NCI-H2196 treated with DMSO at 0.1 percent for 48 hours (cell line): ENCODE measurements at regions not wholly inside any gene's neighbourhood (a gene's known extent, or its start where the extent isn't known, plus 50 kb on each side); places are given as distances from the start of the nearest gene placed in this dataset.
"Not testable (repeated sequence)": the region's sequence is repeated elsewhere in the genome, so short reads cannot be mapped to it uniquely, and the experiment has no call there.

Source experiments
- DNase-seq: peaks from one replicate; lab custom pipeline; 2025; ENCODE audit not compliant: unreplicated experiment; lab: John Stamatoyannopoulos, UW

DNA sequence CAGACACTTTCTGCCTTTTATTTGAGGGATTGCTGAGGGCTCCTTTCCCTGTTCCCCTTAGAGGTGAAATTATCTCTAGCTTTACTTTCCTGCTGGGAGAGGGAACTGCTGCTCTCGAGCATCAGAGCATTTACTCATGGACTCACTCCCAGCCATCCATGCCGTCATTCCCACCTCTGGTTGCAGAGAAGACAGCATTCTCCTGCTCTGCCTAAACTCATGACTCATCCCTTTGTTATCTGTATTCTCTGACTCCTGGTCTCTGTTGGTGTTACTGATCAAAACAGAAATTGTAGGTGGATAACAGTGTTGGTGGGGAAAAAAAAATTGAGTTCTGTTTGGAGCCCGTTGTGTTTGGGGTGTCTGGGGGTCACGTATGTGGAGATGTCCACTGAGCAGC, 159.3 kb downstream of the TTC8 start:
- DNase-seq: no peak

DNA sequence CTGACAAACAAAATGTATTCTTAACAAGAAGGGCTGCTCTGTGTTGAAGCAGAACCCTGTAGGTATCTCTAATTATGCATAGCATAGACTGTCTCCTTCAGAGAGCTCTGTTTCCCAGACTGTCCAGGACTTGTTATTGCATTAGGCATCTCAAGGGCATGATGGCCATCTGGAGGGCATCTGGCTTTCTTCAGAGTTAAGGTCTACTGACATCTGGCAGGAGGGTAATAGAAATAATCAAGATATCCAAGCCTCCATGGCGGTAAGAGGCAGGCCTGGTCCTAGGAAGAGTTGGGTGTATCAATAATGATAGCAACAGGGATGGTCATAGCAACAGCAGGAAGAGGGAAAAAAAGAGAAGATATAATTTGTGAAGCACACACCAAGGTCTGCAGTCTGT, 161.2 kb downstream of the TTC8 start:
- no peak for DNase-seq

DNA sequence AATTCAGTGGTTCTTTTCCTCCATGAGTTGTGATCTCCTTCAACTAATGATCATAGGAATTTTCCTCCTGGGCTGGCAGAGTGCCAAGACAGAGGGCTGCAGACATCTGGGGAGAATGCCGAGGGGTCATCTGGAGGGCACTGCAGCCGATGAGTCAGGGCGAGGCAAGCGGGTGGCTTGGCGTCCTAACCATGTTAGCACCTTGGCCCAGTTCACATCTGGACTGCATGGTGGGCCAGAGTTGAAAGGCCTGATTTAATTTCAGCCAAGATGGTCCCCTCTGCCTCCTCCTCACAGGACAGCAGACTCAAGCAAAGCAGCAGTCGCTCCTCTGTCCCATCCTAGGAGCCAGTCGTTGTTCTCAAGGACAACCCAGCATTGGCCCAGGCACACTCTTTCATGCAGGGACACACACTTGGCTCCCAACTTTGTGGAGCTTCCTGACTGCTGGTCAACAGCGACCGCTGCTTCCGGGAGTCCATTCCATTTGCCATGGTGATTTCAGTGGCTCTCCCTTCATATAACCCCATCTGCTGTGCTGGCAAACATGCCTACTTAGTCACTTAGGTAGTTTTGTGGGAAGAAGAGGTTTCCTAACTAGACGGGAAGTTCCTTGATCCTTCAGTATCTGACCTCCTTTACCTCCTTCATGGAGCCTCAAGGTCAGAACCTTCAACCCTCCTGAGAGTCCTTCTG, 161.8 kb downstream of the TTC8 start:
- no peak for DNase-seq

DNA sequence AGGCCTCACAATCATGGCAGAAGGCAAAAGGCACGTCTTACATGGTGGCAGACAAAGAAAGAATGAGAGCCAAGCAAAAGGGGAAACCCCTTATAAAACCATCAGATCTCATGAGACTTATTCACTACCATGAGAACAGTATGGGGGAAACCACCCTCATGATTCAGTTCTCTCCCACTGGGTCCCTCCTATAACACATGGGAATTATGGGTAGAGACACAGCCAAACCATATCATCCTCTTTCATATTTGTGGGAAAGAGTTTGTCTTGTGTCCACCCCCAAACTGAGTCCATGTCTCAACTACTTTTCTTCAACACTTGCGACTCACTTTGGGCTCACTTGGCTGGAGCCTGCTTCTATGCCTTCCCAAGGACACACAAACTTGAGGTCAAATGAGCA, 162.5 kb downstream of the TTC8 start:
- DNase-seq: not testable (repeated sequence)

DNA sequence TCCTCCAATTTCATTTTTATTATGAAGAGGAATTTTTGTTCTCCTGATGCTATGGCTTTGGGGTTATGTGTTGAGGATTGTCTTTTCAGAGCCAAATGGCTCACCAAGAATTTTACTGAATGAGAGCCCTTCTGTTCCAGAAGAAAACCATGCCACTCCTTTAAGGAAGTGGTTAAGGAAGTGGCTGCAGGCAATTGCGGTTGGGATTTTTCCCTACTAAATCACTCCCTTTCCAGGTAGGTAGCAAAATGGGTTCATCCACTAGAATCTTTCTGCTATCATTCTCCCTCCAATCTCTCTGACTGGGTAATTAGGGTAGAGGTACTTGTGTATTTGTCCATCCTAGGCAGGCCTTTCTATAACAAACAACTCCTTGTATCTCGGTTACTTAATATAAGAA, 163.1 kb downstream of the TTC8 start:
- DNase-seq: no peak

DNA sequence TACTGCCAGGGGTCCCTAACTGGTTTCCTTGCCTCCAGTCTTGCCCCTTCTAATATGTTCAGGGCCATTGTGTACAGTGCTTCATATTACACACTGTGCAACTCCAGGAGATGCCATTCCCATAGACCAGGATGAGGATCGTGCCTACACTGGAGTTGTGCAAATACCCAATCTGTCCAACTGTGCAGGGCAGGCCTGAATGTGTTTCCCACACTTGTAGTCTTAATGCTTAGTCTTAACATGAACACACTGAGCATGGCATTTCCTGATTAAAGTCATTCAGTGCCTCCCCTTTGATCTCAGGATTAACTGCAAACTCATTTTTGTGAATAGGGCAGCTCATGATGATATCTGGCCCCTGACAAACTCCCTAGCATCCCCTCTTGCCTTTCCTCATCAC, 165.5 kb downstream of the TTC8 start:
- no peak for DNase-seq

DNA sequence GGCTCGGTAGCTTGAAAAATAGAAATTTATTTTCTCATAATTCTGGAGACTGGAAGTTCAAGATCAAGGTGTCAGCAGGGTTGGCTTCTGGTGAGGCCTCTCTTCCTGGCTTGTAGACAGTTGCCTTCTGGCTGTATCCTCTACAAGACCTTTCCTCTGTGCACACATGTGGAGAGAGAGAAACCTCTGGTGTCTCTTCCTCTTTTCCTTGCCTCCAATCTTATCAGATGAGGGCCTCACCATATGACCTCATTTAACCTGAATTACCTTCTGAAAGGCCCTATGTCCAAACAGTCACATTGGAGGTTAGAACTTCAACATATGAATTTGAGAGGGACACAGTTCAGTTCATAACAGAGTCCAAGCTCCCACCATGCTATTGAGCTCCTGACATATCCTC, 166.4 kb downstream of the TTC8 start:
- DNase-seq: no peak

DNA sequence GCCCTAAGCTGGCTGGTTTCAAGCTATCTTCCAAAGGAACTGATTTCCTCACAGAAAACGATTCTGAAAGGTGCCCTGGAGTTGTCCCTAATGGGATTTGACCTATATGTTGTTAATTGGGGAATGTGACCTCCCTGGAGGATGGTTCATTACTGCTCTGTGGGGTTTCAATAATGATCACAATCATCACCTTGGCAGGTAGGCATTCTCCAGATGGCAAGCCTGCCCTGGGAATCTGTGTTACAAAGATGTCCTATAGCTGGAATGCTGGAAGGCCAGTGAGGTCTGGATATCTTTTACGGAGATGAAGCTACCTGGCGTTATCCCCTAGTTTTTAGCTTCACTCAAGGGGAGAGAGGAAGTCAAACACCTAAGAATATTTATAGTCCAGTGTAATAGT, 167.6 kb downstream of the TTC8 start:
- DNase-seq: no peak

DNA sequence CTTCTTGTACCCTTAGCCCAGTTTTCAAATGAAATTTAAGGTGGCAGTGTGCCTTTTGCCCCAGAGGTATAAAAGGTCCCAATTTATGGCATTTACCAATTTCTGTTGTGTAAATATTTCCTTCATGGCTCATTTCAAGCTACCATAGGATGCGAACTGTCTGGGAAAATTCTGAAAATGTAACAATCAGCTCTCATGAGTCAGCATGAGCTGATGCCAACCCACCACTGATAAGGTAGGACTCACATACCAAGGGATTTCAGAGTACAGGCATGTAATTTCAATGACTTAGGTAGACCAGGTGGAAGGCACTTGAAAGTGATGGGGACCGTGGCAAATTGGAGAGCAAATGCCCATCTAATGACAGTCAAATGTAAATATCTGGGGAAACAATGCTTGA, 169.5 kb downstream of the TTC8 start:
- no peak for DNase-seq

DNA sequence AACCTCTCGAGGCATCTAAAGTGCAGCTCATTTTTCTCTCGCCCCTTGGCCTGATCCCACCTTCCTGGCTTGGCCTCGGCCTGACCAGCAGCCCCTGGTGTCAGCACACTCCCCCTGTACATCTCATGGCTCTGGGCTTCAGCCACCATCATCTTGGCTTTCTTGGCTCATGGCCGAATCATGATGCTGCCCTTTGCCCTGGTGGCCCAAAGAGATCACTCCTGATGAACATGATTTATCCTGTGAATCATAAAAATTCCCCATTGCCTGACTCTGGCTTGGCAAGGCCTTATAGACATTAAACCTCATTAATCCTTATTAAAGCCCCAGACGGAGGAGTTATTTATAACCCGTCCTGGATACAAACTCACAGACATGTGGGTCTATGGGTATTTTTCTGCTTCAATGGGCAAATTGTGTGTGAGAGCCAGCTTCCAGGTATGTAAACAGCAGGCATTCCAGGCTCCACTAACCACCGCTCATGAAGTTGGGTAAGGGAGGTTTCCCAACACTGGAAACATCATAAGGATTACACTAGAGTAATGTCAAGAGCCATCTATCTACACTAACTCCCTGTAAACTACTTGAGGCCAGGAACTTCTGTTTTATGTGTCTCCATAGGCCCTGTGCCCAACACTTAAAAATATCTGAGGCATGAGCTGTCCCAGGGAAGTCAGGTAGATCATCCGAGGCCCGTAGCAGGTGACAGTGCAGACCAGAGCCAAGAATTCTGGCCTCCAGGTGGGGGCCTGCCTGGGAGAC, 171.2 kb downstream of the TTC8 start:
- no peak for DNase-seq

DNA sequence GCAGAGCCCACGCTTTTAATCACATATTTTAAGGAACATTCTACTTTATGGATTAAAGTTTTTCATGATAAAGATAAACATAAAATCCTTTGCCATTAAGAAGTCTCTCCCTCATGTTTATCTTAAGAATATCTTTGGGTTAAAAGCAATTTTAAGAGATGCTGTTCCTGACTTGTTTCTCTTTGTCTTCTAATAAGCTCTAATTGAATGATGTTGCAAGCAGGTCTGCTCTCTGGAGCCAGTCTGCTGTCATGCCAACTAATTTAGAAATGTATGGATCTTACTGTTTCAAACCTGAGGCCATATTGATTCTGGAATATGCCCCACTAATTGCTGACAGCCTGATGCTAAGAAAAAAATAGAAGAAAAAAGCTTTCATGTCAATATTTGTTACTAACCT, 173.6 kb downstream of the TTC8 start:
- DNase-seq: no peak

DNA sequence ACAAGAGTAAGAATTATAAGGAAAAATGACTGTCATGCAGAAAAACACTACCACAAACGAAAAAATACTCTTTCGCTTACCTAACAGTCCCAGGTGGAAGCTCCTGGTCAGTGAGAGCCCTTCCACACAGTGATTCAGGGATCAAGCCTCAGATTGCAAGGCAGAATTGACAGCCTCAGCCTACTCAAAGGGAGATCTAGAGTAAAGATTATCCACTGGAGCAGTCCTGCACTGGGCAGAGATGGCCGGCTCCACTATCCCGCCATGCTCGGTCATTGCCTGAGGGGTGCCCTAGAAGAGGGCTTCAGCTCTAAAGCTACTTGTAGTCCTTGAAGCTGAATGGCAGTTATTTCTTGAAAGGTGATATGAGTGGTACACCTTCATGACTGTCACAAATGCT, 174.7 kb downstream of the TTC8 start:
- no peak for DNase-seq

DNA sequence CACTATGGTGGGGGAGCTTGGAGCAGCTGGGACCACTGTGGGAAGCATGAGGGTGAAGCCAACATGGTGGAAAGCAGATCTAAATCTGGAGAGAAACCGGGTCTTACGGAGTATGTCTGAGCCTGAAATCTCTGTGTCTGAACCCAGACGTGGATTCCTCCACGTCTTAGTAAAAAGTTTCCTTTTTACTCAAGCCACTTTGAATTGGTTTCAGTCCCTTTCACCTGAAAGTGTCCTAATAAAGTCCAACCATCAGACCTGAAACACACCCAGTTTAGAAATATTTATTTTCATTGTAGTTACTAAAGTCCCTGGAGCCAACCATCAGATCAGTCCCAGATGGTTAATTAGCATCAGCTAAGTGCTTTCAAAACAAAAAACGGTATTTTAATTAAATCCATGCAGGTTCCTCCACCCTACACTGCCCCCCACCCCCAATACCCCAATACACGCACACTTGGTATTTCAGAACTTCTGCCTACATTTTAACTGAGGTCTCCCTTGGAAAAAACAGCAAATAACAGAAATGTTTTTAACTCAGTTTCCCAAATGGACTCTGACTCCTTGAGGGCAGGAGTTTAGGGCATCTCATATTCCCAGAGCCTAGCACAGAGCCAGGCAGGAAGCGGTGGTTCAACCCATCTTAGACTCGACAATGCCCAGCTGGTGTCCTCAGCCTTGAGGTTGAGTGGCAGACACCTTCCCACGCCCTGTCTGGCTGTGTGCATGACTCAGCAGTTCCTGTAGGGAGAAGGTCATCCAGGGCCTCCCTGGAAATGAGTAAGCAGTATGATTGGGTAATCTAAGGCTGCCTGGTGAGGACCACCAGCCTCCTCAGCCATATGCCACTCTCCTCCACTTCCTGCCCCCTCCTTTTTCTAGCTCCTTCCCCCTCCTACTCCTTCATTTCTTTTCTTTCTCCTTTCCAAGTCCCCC, 175.8 kb downstream of the TTC8 start:
- DNase-seq: no peak

DNA sequence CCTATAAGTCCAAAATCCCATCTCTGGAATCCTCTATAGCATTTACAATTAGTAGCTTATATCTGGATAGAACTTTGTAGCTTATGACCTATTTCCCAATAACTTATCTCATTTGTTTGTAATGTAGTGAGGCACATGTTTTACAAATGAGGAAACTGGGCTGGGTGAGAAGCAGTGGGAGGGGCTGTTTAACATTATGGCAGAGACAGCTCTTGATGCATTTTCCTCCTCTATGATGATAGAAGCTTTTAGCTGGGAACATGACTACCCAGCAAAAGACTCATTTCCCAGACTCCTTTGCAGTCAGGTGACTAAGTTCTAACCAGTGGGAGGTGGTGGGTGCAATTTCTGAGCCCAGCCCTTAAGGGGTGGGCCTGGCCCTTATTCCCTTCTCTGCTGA, 179.7 kb downstream of the TTC8 start:
- no peak for DNase-seq

DNA sequence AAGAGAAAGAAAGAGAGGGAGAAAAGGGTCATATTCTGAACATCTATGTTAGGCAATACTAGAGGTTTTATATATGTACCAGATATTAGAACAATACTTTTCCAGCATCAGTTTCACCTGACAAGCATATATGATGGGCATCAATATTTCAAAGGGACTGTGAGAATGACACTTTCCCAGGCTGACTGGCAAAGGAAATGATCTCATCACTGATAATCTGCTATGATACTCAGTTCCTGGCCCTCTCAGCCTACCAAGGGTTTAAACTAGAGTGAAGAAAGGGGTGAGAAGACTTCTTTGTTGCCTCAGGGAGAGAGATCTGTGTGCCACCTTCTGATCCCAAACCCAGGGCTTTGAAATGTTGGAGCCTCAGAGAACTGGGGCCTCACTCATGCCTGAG, 183.5 kb downstream of the TTC8 start:
- no peak for DNase-seq

DNA sequence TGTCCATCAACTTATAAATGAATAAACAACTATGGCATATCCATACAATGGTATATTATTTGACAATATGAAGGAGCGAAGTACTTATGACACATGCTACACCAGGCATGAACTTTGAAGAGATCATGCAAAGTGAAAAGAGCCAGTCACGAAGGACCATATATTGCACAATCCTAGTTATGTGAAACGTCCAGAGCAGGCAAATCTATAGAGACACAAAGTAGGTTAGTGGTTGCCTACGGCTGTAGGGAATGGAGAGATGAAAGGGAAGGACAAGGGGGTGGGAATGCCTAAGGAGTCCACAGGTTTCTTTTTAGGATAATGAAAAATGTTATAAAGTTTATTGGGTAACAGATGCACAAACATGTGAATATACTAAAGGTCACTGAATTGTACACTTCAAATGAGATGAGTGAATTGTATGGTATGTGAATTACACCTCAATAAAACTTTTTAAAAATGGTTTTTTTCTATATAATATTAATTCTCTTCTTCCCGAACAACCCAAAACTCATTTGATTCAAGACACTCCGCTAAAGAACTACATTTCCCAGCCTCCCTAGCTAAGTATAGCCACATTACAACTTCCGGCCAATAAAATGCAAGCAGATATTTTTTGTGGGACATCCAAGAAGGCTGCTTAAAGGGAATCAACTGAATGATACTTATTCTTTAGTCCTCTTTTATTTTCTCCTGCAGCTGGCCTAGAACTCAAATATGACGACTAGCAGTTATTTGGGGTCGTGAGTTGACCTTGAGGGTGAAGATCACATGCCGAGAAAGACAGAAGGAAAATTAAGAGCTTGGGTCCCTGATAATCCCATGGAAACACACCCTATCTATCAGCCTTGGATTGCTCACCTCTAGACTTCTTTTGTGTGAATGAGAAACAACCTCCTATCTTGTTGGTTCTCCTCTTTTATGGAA, 187.2 kb downstream of the TTC8 start:
- DNase-seq: no peak

DNA sequence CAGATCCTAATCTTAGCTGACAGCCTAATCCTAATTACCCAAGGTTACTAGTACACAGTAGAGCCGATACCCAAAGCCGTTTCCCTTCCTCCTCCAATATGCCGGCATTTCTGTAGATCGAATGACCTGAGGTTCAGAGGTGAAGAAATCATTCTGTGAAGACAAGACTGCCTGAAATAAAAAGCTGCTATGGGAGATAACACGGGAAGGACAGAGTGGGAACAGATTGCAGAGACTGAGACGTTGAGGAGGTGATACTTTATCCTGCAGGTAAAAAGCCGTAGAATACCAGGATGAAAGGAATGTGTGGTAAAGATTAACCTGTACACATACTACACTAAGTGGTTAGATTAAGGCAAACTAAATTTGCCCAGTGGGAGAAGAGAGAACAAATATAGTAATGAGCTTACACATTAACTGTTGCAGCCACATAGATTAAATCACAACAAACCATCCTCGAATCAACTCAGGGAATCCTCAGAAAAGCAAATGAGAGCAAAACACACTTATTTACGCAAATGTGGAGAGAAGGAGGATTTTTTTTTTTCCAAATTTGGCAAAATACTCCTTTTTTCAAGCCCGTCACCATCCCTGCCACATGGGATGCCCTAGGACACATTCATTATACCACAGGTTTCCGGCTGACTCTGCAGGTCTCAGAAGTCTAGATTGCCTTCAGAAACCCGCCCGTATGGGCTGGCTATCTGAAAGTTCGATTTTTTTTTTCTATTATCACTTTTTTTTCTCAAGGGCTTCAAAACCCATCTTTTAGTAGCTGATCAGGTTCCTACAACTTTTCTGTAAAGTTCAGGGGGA, 188.0 kb downstream of the TTC8 start:
- no peak for DNase-seq

DNA sequence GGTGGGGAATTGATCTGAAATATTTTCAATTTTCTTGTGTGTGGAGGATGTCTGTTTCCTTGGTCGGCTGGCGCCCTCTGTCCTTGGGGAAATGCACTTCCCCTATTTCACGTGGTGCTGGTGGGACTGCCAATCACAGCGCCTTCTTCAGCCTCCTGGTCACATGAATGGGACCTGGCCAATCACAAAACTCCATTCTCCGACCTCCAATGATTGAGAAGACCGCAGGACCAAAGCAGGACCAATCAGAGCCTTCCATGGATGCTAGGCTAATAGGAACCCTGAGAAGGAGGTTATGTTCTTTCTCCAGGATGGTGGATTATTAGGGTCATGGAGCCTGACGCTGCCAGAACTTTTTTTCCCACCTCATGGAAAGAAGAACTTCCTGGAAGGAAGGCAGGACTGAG, 188.7 kb downstream of the TTC8 start:
- no peak for DNase-seq

DNA sequence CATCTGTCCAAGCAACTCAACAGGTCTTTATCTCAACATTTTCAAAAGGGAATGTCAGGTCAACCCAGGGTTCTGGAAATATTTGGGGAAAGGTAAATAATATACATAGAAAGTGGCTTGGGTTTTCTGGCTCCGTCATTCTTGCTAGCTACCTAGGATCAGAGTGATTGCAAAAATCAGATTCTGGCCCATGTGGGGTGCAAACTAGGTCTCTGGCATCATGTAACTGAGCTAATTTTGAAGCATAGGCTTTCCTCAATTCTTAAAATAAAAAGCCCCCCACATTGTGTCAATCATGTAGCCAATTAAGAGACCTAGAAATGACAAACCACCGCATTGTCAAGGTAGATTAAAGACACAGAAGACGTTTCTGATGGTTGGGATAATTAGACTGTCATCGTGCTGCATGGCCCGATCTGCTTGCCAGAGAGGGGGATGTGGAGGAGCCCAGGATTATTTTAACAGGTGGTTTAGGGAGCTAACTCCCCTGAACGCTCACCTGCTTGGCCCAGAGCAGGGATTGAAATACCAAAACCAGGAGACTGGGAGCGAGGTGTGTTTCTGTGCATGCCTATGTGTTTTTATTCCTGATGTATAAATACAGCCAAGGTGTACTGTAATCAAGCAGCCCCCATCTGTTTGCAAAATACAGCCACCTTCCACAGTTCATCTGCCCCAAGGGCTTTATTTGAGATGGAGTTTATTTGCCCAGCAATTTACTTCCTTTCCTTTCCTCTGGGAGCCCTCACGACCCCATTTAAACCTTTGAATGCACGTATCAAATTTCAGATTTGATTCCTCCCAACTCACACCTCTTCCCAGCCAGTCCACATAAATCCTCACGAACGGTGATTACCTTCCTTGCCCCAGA, 189.5 kb downstream of the TTC8 start:
- DNase-seq: no peak
